H1 (cell line): ENCODE measurements at regions not wholly inside any gene's neighbourhood (a gene's known extent, or its start where the extent isn't known, plus 50 kb on each side); places are given as distances from the start of the nearest gene placed in this dataset.

Source experiments
- CTCF ChIA-PET: fragments of 300-600 bp; sonication (Branson Sonifier 250); formaldehyde crosslinking; loops from one replicate; lab custom pipeline; 2021; ENCODE audit not compliant: partially characterized antibody; lab: Charles Lee
- POLR2A ChIA-PET: fragments of 300-600 bp; sonication (Branson Sonifier 250); formaldehyde crosslinking; loops from one replicate; lab custom pipeline; 2021; ENCODE audit warnings: inconsistent platforms; ENCODE audit not compliant: partially characterized antibody; lab: Charles Lee
- DNase-seq, 2 experiments: peaks; one replicate each; pipeline versions ENCODE4 v3.0.0 to v3.0.0-alpha.2; 2010 to 2022; ENCODE audit warnings: low spot score in 2 of 2, low read depth in 1 of 2, mixed read lengths in 1 of 2
- FAIRE-seq: peaks from 2 replicates; lab custom pipeline; 2011; peaks lifted over from hg19 to GRCh38; lab: Jason Lieb, UNC
- H2AFZ ChIP-seq: 2 replicates; pipeline ENCODE4 v1.8.1; 2012; ENCODE audit warnings: low read length, inconsistent platforms
- H2AK5ac ChIP-seq: 2 replicates; pipeline ENCODE4 v1.6.1; 2013; ENCODE audit warnings: low read depth, low read length
- H2BK120ac ChIP-seq: replicated peaks from 2 replicates; pipeline ENCODE3; 2013; ENCODE audit warnings: low read depth, low read length, inconsistent platforms
- H2BK12ac ChIP-seq: 2 replicates; pipeline ENCODE4 v1.6.1; 2013; ENCODE audit warnings: low read depth, low read length
- H2BK15ac ChIP-seq: 2 replicates; pipeline ENCODE4 v1.6.1; 2013; ENCODE audit warnings: low read length
- H2BK20ac ChIP-seq: 2 replicates; pipeline ENCODE4 v1.6.1; 2013; ENCODE audit warnings: low read length
- H2BK5ac ChIP-seq: 2 replicates; pipeline ENCODE4 v1.6.1; 2013; ENCODE audit warnings: low read depth, low read length
- H3K14ac ChIP-seq: 2 replicates; pipeline ENCODE4 v1.6.1; 2013; ENCODE audit warnings: inconsistent platforms; ENCODE audit not compliant: insufficient read length
- H3K18ac ChIP-seq: 2 replicates; pipeline ENCODE4 v1.6.1; 2013; ENCODE audit warnings: low read length; ENCODE audit errors: extremely low read depth
- H3K23ac ChIP-seq: 2 replicates; pipeline ENCODE4 v1.6.1; 2013; ENCODE audit warnings: inconsistent platforms; ENCODE audit not compliant: insufficient read length
- H3K23me2 ChIP-seq: 2 replicates; pipeline ENCODE4 v1.6.1; 2013; ENCODE audit warnings: low read depth, low read length
- H3K27ac ChIP-seq: 2 replicates; pipeline ENCODE4 v1.6.1; 2011; ENCODE audit warnings: low read depth, low read length, inconsistent platforms
- H3K27me3 ChIP-seq, 4 experiments: replicated peaks in 1 of 4; 1 replicate in 1 of 4; 2 replicates in 3 of 4; pipeline versions ENCODE4 v1.6.1 to v1.8.1; 2011 to 2013; ENCODE audit warnings: low read length in 3 of 4, mild to moderate bottlenecking in 3 of 4, inconsistent platforms in 2 of 4, mixed read lengths in 2 of 4, moderate library complexity in 1 of 4; ENCODE audit not compliant: control insufficient read depth in 3 of 4, insufficient read depth in 3 of 4; ENCODE audit errors: extremely low read depth in 1 of 4
- H3K36me3 ChIP-seq, 4 experiments: 2 replicates each; pipeline versions ENCODE4 v1.6.1 to v1.8.1; 2011 to 2013; ENCODE audit warnings: mild to moderate bottlenecking in 4 of 4, low read length in 3 of 4, moderate library complexity in 2 of 4, control low read depth in 1 of 4, inconsistent platforms in 1 of 4; ENCODE audit not compliant: insufficient read depth in 4 of 4, control insufficient read depth in 2 of 4
- H3K4ac ChIP-seq: replicated peaks from 2 replicates; pipeline ENCODE3; 2013; ENCODE audit warnings: low read length, low read depth, mixed read lengths, inconsistent platforms; ENCODE audit not compliant: insufficient read length
- H3K4me1 ChIP-seq, 4 experiments: replicated peaks in 1 of 4; 1 replicate in 1 of 4; 2 replicates in 3 of 4; pipeline versions ENCODE4 v1.6.1 to v1.8.1; 2011 to 2013; ENCODE audit warnings: low read length in 3 of 4, inconsistent platforms in 2 of 4, mixed read lengths in 1 of 4; ENCODE audit not compliant: insufficient read depth in 4 of 4, control insufficient read depth in 3 of 4
- H3K4me2 ChIP-seq, 2 experiments: 2 replicates each; pipeline versions ENCODE4 v1.6.1 to v1.8.1; 2011 to 2013; ENCODE audit warnings: low read depth in 2 of 2, low read length in 2 of 2, control low read depth in 1 of 2, inconsistent platforms in 1 of 2, mild to moderate bottlenecking in 1 of 2; ENCODE audit not compliant: insufficient read depth in 1 of 2
- H3K4me3 ChIP-seq, 4 experiments: fragments of 200-600, 300-600 bp in 1 of 4; sonication (generic), shearing (Covaris generic), sonication (Bioruptor Twin) in 1 of 4; 2 replicates each; pipeline versions ENCODE4 v1.5.1 to v1.8.1; 2011 to 2016; ENCODE audit warnings: low read length in 4 of 4, low read depth in 3 of 4, control low read depth in 2 of 4, inconsistent platforms in 2 of 4, mild to moderate bottlenecking in 2 of 4, mixed read lengths in 1 of 4, moderate library complexity in 1 of 4; ENCODE audit not compliant: insufficient read depth in 2 of 4; ENCODE audit errors: extremely low read depth in 1 of 4
- H3K56ac ChIP-seq: replicated peaks from 2 replicates; pipeline ENCODE3; 2013; ENCODE audit warnings: low read depth, mild to moderate bottlenecking, mixed read lengths, low read length, inconsistent platforms; ENCODE audit not compliant: insufficient read length
- H3K79me1 ChIP-seq: 2 replicates; pipeline ENCODE4 v1.6.1; 2013; ENCODE audit warnings: low read depth, low read length, control low read depth
- H3K79me2 ChIP-seq, 2 experiments: 2 replicates each; pipeline versions ENCODE4 v1.6.1 to v1.8.1; 2012 to 2013; ENCODE audit warnings: low read length in 2 of 2, mild to moderate bottlenecking in 2 of 2, inconsistent platforms in 1 of 2; ENCODE audit not compliant: insufficient read depth in 2 of 2, control insufficient read depth in 1 of 2
- H3K9ac ChIP-seq, 4 experiments: replicated peaks in 1 of 4; 1 replicate in 1 of 4; 2 replicates in 3 of 4; pipeline versions ENCODE4 v1.6.1 to v1.8.1; 2011 to 2013; ENCODE audit warnings: low read depth in 3 of 4, low read length in 3 of 4, control low read depth in 2 of 4, mild to moderate bottlenecking in 2 of 4, moderate library complexity in 2 of 4, inconsistent platforms in 1 of 4; ENCODE audit errors: extremely low read depth in 1 of 4
- H3K9me3 ChIP-seq, 2 experiments: 2 replicates each; pipeline versions ENCODE4 v1.6.1 to v1.8.1; 2012 to 2013; ENCODE audit warnings: mild to moderate bottlenecking in 2 of 2, moderate library complexity in 2 of 2, control low read depth in 1 of 2, inconsistent platforms in 1 of 2, low read depth in 1 of 2, low read length in 1 of 2, mixed read lengths in 1 of 2; ENCODE audit not compliant: insufficient read depth in 2 of 2
- H4K20me1 ChIP-seq, 2 experiments: replicated peaks in 1 of 2; 2 replicates each; pipeline versions ENCODE3 to v1.8.1; 2011 to 2013; ENCODE audit warnings: inconsistent platforms in 2 of 2, low read length in 2 of 2, mild to moderate bottlenecking in 1 of 2; ENCODE audit not compliant: insufficient read depth in 2 of 2, control insufficient read depth in 1 of 2
- H4K5ac ChIP-seq: 2 replicates; pipeline ENCODE4 v1.6.1; 2013; ENCODE audit warnings: low read length, low read depth, mixed read lengths, inconsistent platforms; ENCODE audit not compliant: insufficient read length
- H4K8ac ChIP-seq: 2 replicates; pipeline ENCODE4 v1.8.0; 2013; ENCODE audit warnings: mild to moderate bottlenecking, moderate library complexity, low read length, inconsistent platforms; ENCODE audit not compliant: insufficient read depth; ENCODE audit errors: extremely low read depth
- H4K91ac ChIP-seq: replicated peaks from 2 replicates; pipeline ENCODE3; 2013; ENCODE audit warnings: low read length, mixed read lengths, inconsistent platforms; ENCODE audit not compliant: insufficient read length
- CREB1 ChIP-seq: IDR thresholded peaks from 2 replicates; pipeline ENCODE4 v1.6.1; 2012; ENCODE audit warnings: inconsistent platforms
- E2F6 ChIP-seq: IDR thresholded peaks from 2 replicates; pipeline ENCODE4 v1.6.1; 2012; ENCODE audit warnings: inconsistent platforms
- EP300 ChIP-seq, 2 experiments: IDR thresholded peaks; 1 replicate in 1 of 2; 2 replicates in 1 of 2; pipeline ENCODE4 v1.6.1; 2011 to 2012; ENCODE audit warnings: low read depth in 2 of 2, low read length in 2 of 2, mild to moderate bottlenecking in 2 of 2, borderline replicate concordance in 1 of 2, inconsistent platforms in 1 of 2, moderate library complexity in 1 of 2
- FOSL1 ChIP-seq: IDR thresholded peaks from 2 replicates; pipeline ENCODE4 v1.6.1; 2011; ENCODE audit warnings: mild to moderate bottlenecking, low read depth, low read length, moderate library complexity; ENCODE audit not compliant: insufficient read depth
- HDAC2 ChIP-seq, 2 experiments: fragments of 300-600 bp in 1 of 2; sonication (generic) in 1 of 2; IDR thresholded peaks; 2 replicates each; pipeline ENCODE4 v1.6.1; 2011 to 2012; ENCODE audit warnings: low read depth in 2 of 2, low read length in 2 of 2, mild to moderate bottlenecking in 2 of 2, moderate library complexity in 2 of 2, borderline replicate concordance in 1 of 2, inconsistent platforms in 1 of 2
- JUN ChIP-seq: IDR thresholded peaks from 2 replicates; pipeline ENCODE4 v1.6.1; 2011; ENCODE audit warnings: low read depth, mild to moderate bottlenecking, improper control_type of control experiment, low read length
- JUND ChIP-seq: IDR thresholded peaks from 2 replicates; pipeline ENCODE4 v1.6.1; 2011; ENCODE audit warnings: mild to moderate bottlenecking, improper control_type of control experiment, low read length
- MAFK ChIP-seq: IDR thresholded peaks from 2 replicates; pipeline ENCODE4 v1.6.1; 2012; ENCODE audit warnings: low read depth, mild to moderate bottlenecking, improper control_type of control experiment, low read length
- NANOG ChIP-seq: IDR thresholded peaks from 2 replicates; pipeline ENCODE4 v1.6.1; 2011; ENCODE audit warnings: low read length, low read depth, mild to moderate bottlenecking, inconsistent platforms; ENCODE audit not compliant: insufficient read depth, poor library complexity, severe bottlenecking
- PHF8 ChIP-seq: fragments of 200-600 bp; sonication (generic); conservative IDR thresholded peaks from 2 replicates; pipeline ENCODE4 v1.7.1; 2012; ENCODE audit warnings: low read depth, mild to moderate bottlenecking, inconsistent platforms, low read length, moderate library complexity
- RFX5 ChIP-seq: IDR thresholded peaks from 2 replicates; pipeline ENCODE4 v1.6.1; 2011; ENCODE audit warnings: low read depth, low read length, improper control_type of control experiment, borderline replicate concordance
- SIN3A ChIP-seq, 2 experiments: IDR thresholded peaks in 1 of 2; conservative IDR thresholded peaks in 1 of 2; 2 replicates each; pipeline ENCODE4 v1.6.1; 2011 to 2012; ENCODE audit warnings: low read length in 2 of 2, improper control_type of control experiment in 1 of 2, low read depth in 1 of 2, mild to moderate bottlenecking in 1 of 2
- SIRT6 ChIP-seq: IDR thresholded peaks from one replicate; pipeline ENCODE4 v1.7.1; 2012; ENCODE audit warnings: low read length, inconsistent platforms
- YY1 ChIP-seq: IDR thresholded peaks from 2 replicates; pipeline ENCODE4 v1.6.1; 2011; ENCODE audit warnings: low read depth, mild to moderate bottlenecking, low read length
- WGBS, 2 experiments: shearing (Covaris generic) in 1 of 2; methylation state at CpG; one replicate each; pipeline versions ENCODE4 v1.1.6 to v1.1.7; 2013 to 2015; ENCODE audit warnings: low lambda C conversion rate in 2 of 2, mixed read lengths in 2 of 2, inconsistent platforms in 1 of 2, low coverage in 1 of 2, missing lambda C conversion rate in 1 of 2; ENCODE audit not compliant: insufficient replicate concordance in 2 of 2, insufficient coverage in 1 of 2, insufficient read length in 1 of 2; ENCODE audit errors: extremely low coverage in 1 of 2, missing lambda C conversion rate in 1 of 2; 5-methylcytosine and 5-hydroxymethylcytosine counted together

- Histone ChIP-seq H3K27me3 (no peaks in the 10 kb centered on the region; a peak in 1 of 7 replicates), H3K27ac (no peak overlapping the region), H3K4ac (no peak overlapping the region), H3K18ac (no peak overlapping the region), H4K91ac (no peak overlapping the region), H2BK15ac (no peak overlapping the region), H3K14ac (no peak overlapping the region), H3K9ac (no peak overlapping the region), H3K4me1 (no peaks in the 10 kb centered on the region), H4K5ac (no peak overlapping the region), H3K9me3 (no peaks in the 10 kb centered on the region), H3K36me3 (no peaks in the 10 kb centered on the region), H3K4me3 (no peak overlapping the region), H3K56ac (no peak overlapping the region), H3K4me2 (no peak overlapping the region), H3K23me2 (no peaks in the 10 kb centered on the region), H2BK20ac (no peak overlapping the region), H3K23ac (no peak overlapping the region), H2BK12ac (no peak overlapping the region), H3K79me2 (no peaks in the 10 kb centered on the region), H4K20me1 (no peaks in the 10 kb centered on the region), H2AFZ (no peak overlapping the region), H4K8ac (peak overlapping the region; percentile 62; the same call in 1 of the 2 replicates), H2BK120ac (no peak overlapping the region), H2BK5ac (no peak overlapping the region), H3K79me1 (no peaks in the 10 kb centered on the region), H2AK5ac (no peak overlapping the region)
- FAIRE-seq (no peak), DNase-seq (no peak)
- 85% methylated on average over 5 of the region's 5 CpGs; no CpG with 5 or more reads in 1 of the 2 experiments for WGBS, 2 experiments
- ChIA-PET POLR2A (interaction anchor here (1.4 kb wide), 1 partner anchor 9 kb away, joined by 3 read pairs; no protein-coding TSS in a partner anchor), CTCF (interaction anchor here (0.6 to 2.4 kb wide), 3 partner anchors 44 to 167 kb away, joined by 3 to 9 read pairs (median 3); no protein-coding TSS in a partner anchor)
- TF ChIP-seq E2F6, result no peak
- no peak for TF ChIP-seq HDAC2 (IDR thresholded peaks at IDR 0.05; ENCODE audit: borderline replicate concordance in 1 of 2, low read depth in 2 of 2, low read length in 2 of 2)
- TF ChIP-seq JUND, result no peak
- no peak for TF ChIP-seq FOSL1
- no peak for TF ChIP-seq CREB1
- no peak for TF ChIP-seq SIN3A (conservative IDR thresholded peaks at IDR 0.05 in 1 of 2, IDR thresholded peaks at IDR 0.05 in 1 of 2; ENCODE audit: low read depth in 1 of 2, low read length in 2 of 2)
- TF ChIP-seq YY1, result no peak
- TF ChIP-seq RFX5, result no peak
- TF ChIP-seq NANOG, result no peak
- no peak for TF ChIP-seq MAFK
- TF ChIP-seq JUN, result no peak
- no peak for TF ChIP-seq SIRT6
- TF ChIP-seq EP300 (IDR thresholded peaks at IDR 0.05; ENCODE audit: borderline replicate concordance in 1 of 2, low read depth in 2 of 2, low read length in 2 of 2), result no peak
- TF ChIP-seq PHF8, result no peak
These were observed 296.8 kb downstream of the PREX1 start for GRCh38 chr20:48530957-48531356.
